ENCODE measurements at regions not wholly inside any gene's neighbourhood (a gene's known extent, or its start where the extent isn't known, plus 50 kb on each side); places are given as distances from the start of the nearest gene placed in this dataset.
A peak's percentile ranks its signal among the peaks of the same experiment; 100 is the strongest.

GRCh38 chr9:31137176-31138160 is 1247.0 kb upstream of the ACO1 start:
- Histone ChIP-seq H4K8ac (ENCODE audit: low read depth, low read length) (no peak overlapping the region), H3K9me3 (ENCODE audit: insufficient read depth, low read depth, low read length) (no peaks in the 10 kb centered on the region), H3K23ac (ENCODE audit: low read length) (no peak overlapping the region), H3K18ac (ENCODE audit: low read length) (no peak overlapping the region), H3K79me2 (ENCODE audit: control insufficient read depth, insufficient read depth, low read length, poor library complexity) (no peaks in the 10 kb centered on the region), H3K79me1 (ENCODE audit: low read length) (no peaks in the 10 kb centered on the region), H3K4me3 (ENCODE audit: low read depth, low read length) (no peak overlapping the region), H3K14ac (ENCODE audit: low read length) (no peak overlapping the region), H4K12ac (ENCODE audit: low read depth, low read length) (no peak overlapping the region), H3K4me2 (ENCODE audit: low read length) (no peak overlapping the region), H2BK12ac (ENCODE audit: low read length) (no peak overlapping the region), H3K4me1 (ENCODE audit: control insufficient read depth in 1 of 2, insufficient read depth in 2 of 2, low read length in 2 of 2) (no peaks in the 10 kb centered on the region), H3K27me3 (ENCODE audit: insufficient read depth, low read length) (no peaks in the 10 kb centered on the region), H2BK5ac (ENCODE audit: low read depth, low read length, poor library complexity) (no peak overlapping the region), H2BK120ac (ENCODE audit: insufficient read depth, low read length, poor library complexity) (no peak overlapping the region), H3K9ac (ENCODE audit: low read length) (no peak overlapping the region), H2AFZ (ENCODE audit: insufficient read depth, low read length, poor library complexity) (no peak overlapping the region), H4K91ac (ENCODE audit: low read depth, low read length) (no peak overlapping the region), H3K27ac (ENCODE audit: low read depth, low read length) (no peak overlapping the region), H3K36me3 (ENCODE audit: control insufficient read depth in 1 of 2, insufficient read depth in 2 of 2, low read length in 2 of 2) (no peaks in the 10 kb centered on the region), H2AK5ac (ENCODE audit: low read length) (no peak overlapping the region), H3K4ac (ENCODE audit: low read depth, low read length) (no peak overlapping the region)
- peak in 1 of 2 donors; percentile 4 for DNase-seq
- WGBS (ENCODE audit: extremely low coverage, insufficient coverage, insufficient read length): no CpG with 5 or more reads among the region's 6 CpGs

DNA sequence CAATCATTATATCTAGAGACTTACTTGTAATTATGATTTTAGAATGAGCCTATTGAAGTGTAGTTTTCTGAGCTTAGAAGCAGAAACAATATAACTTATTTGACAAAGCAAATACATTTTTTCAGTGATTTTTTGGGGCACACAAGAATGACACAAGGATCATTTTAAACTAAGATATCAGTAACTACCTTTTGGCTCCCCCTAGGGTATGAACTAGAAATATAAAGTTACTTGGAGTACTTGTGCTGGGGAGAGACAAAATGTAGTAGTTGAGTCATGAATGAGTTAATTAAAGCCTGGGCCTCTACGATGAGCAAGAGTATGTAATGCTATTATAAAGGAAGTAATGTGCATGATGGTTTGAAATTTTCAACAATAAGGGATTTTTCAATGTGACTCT is 1244.1 kb upstream of the ACO1 start:
- H3K79me2 ChIP-seq (ENCODE audit: control insufficient read depth, insufficient read depth, low read length, poor library complexity): no peaks in the 10 kb centered on the region
- no peaks in the 10 kb centered on the region for H3K79me1 ChIP-seq (ENCODE audit: low read length)
- WGBS (ENCODE audit: extremely low coverage, insufficient coverage, insufficient read length): no CpG with 5 or more reads among the region's 1 CpG

GRCh38 chr9:31142456-31142855 is 1242.0 kb upstream of the ACO1 start:
- no peaks in the 10 kb centered on the region for H3K79me2 ChIP-seq (ENCODE audit: control insufficient read depth, insufficient read depth, low read length, poor library complexity)
- H4K12ac ChIP-seq (ENCODE audit: low read depth, low read length): no peak overlapping the region
- H3K18ac ChIP-seq (ENCODE audit: low read length): no peak overlapping the region
- H3K27ac ChIP-seq (ENCODE audit: low read depth, low read length): no peak overlapping the region
- no peak for DNase-seq
- H3K4ac ChIP-seq (ENCODE audit: low read depth, low read length): no peak overlapping the region
- H2BK5ac ChIP-seq (ENCODE audit: low read depth, low read length, poor library complexity): no peak overlapping the region
- no peak overlapping the region for H2AFZ ChIP-seq (ENCODE audit: insufficient read depth, low read length, poor library complexity)
- no peak overlapping the region for H2BK12ac ChIP-seq (ENCODE audit: low read length)
- H3K79me1 ChIP-seq (ENCODE audit: low read length): no peaks in the 10 kb centered on the region
- no peak overlapping the region for H2BK120ac ChIP-seq (ENCODE audit: insufficient read depth, low read length, poor library complexity)
- no peak overlapping the region for H3K23ac ChIP-seq (ENCODE audit: low read length)
- H3K9me3 ChIP-seq (ENCODE audit: insufficient read depth, low read depth, low read length): no peaks in the 10 kb centered on the region
- H3K4me3 ChIP-seq (ENCODE audit: low read depth, low read length): no peak overlapping the region
- H3K4me1 ChIP-seq (ENCODE audit: control insufficient read depth in 1 of 2, insufficient read depth in 2 of 2, low read length in 2 of 2): no peaks in the 10 kb centered on the region
- H3K4me2 ChIP-seq (ENCODE audit: low read length): no peak overlapping the region
- no peak overlapping the region for H4K8ac ChIP-seq (ENCODE audit: low read depth, low read length)
- no peak overlapping the region for H3K9ac ChIP-seq (ENCODE audit: low read length)
- H2AK5ac ChIP-seq (ENCODE audit: low read length): no peak overlapping the region
- no peaks in the 10 kb centered on the region for H3K27me3 ChIP-seq (ENCODE audit: insufficient read depth, low read length)
- H3K14ac ChIP-seq (ENCODE audit: low read length): no peak overlapping the region
- WGBS (ENCODE audit: extremely low coverage, insufficient coverage, insufficient read length): no CpG with 5 or more reads among the region's 3 CpGs
- H3K36me3 ChIP-seq (ENCODE audit: control insufficient read depth in 1 of 2, insufficient read depth in 2 of 2, low read length in 2 of 2): no peaks in the 10 kb centered on the region
- no peak overlapping the region for H4K91ac ChIP-seq (ENCODE audit: low read depth, low read length)

More for the DNA sequence above, 1244.1 kb upstream of the ACO1 start:
- no peak overlapping the region for H3K18ac ChIP-seq (ENCODE audit: low read length)
- no peak overlapping the region for H2BK12ac ChIP-seq (ENCODE audit: low read length)
- no peak overlapping the region for H2AFZ ChIP-seq (ENCODE audit: insufficient read depth, low read length, poor library complexity)
- no peak overlapping the region for H4K12ac ChIP-seq (ENCODE audit: low read depth, low read length)
- no peaks in the 10 kb centered on the region for H3K4me1 ChIP-seq (ENCODE audit: control insufficient read depth in 1 of 2, insufficient read depth in 2 of 2, low read length in 2 of 2)
- no peak overlapping the region for H3K4ac ChIP-seq (ENCODE audit: low read depth, low read length)
- H4K8ac ChIP-seq (ENCODE audit: low read depth, low read length): no peak overlapping the region
- H4K91ac ChIP-seq (ENCODE audit: low read depth, low read length): no peak overlapping the region
- no peak overlapping the region for H3K27ac ChIP-seq (ENCODE audit: low read depth, low read length)
- no peak overlapping the region for H2BK5ac ChIP-seq (ENCODE audit: low read depth, low read length, poor library complexity)
- H3K23ac ChIP-seq (ENCODE audit: low read length): no peak overlapping the region
- H3K4me2 ChIP-seq (ENCODE audit: low read length): no peak overlapping the region
- H3K14ac ChIP-seq (ENCODE audit: low read length): no peak overlapping the region
- no peak overlapping the region for H2BK120ac ChIP-seq (ENCODE audit: insufficient read depth, low read length, poor library complexity)
- H3K36me3 ChIP-seq (ENCODE audit: control insufficient read depth in 1 of 2, insufficient read depth in 2 of 2, low read length in 2 of 2): no peaks in the 10 kb centered on the region
- H2AK5ac ChIP-seq (ENCODE audit: low read length): no peak overlapping the region
- no peak for DNase-seq
- H3K27me3 ChIP-seq (ENCODE audit: insufficient read depth, low read length): no peaks in the 10 kb centered on the region
- no peak overlapping the region for H3K9ac ChIP-seq (ENCODE audit: low read length)
- no peaks in the 10 kb centered on the region for H3K9me3 ChIP-seq (ENCODE audit: insufficient read depth, low read depth, low read length)
- H3K4me3 ChIP-seq (ENCODE audit: low read depth, low read length): no peak overlapping the region

DNA sequence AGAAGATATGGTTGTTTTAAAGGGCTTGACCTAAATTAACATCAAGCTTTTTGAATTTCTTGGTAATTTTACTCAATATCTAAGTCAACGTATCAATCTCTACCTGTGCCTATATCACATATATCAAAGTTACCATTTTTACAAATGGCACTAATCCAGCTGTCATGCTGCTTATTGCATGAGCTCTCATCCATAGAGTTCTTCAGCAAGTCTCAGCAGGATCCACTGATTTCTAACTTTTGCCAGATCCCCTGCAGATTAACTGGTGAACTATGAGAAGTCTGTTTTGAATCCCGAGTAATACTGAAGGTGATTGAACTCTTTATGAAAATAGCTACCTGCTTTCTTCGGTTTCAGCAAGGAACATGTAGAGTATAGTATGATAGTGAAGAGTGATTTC is 1239.8 kb upstream of the ACO1 start:
- no peaks in the 10 kb centered on the region for H3K4me1 ChIP-seq (ENCODE audit: control insufficient read depth in 1 of 2, insufficient read depth in 2 of 2, low read length in 2 of 2)
- H3K4me3 ChIP-seq (ENCODE audit: low read depth, low read length): no peak overlapping the region
- no peak overlapping the region for H3K4ac ChIP-seq (ENCODE audit: low read depth, low read length)
- H3K14ac ChIP-seq (ENCODE audit: low read length): no peak overlapping the region
- H3K27ac ChIP-seq (ENCODE audit: low read depth, low read length): no peak overlapping the region
- no peak overlapping the region for H4K91ac ChIP-seq (ENCODE audit: low read depth, low read length)
- H3K27me3 ChIP-seq (ENCODE audit: insufficient read depth, low read length): no peaks in the 10 kb centered on the region
- no peak overlapping the region for H2AK5ac ChIP-seq (ENCODE audit: low read length)
- H3K23ac ChIP-seq (ENCODE audit: low read length): no peak overlapping the region
- H3K18ac ChIP-seq (ENCODE audit: low read length): no peak overlapping the region
- H3K9me3 ChIP-seq (ENCODE audit: insufficient read depth, low read depth, low read length): no peaks in the 10 kb centered on the region
- H3K79me2 ChIP-seq (ENCODE audit: control insufficient read depth, insufficient read depth, low read length, poor library complexity): no peaks in the 10 kb centered on the region
- no peak overlapping the region for H4K12ac ChIP-seq (ENCODE audit: low read depth, low read length)
- no peak for DNase-seq
- H2BK120ac ChIP-seq (ENCODE audit: insufficient read depth, low read length, poor library complexity): no peak overlapping the region
- no peak overlapping the region for H2BK12ac ChIP-seq (ENCODE audit: low read length)
- no peak overlapping the region for H4K8ac ChIP-seq (ENCODE audit: low read depth, low read length)
- H3K4me2 ChIP-seq (ENCODE audit: low read length): no peak overlapping the region
- WGBS (ENCODE audit: extremely low coverage, insufficient coverage, insufficient read length): no CpG with 5 or more reads among the region's 3 CpGs
- no peak overlapping the region for H2AFZ ChIP-seq (ENCODE audit: insufficient read depth, low read length, poor library complexity)
- no peaks in the 10 kb centered on the region for H3K79me1 ChIP-seq (ENCODE audit: low read length)
- no peak overlapping the region for H3K9ac ChIP-seq (ENCODE audit: low read length)
- no peak overlapping the region for H2BK5ac ChIP-seq (ENCODE audit: low read depth, low read length, poor library complexity)
- no peaks in the 10 kb centered on the region for H3K36me3 ChIP-seq (ENCODE audit: control insufficient read depth in 1 of 2, insufficient read depth in 2 of 2, low read length in 2 of 2)
